GM21619 (cell line): ENCODE measurements at regions not wholly inside any gene's neighbourhood (a gene's known extent, or its start where the extent isn't known, plus 50 kb on each side); places are given as distances from the start of the nearest gene placed in this dataset.
"Not testable (repeated sequence)": the region's sequence is repeated elsewhere in the genome, so short reads cannot be mapped to it uniquely, and the experiment has no call there.

Source experiments
- ATAC-seq: cut with Tn5 transposase; IDR thresholded peaks from one replicate; pipeline ENCODE4 v1.9.1; 2021; ENCODE audit not compliant: unreplicated experiment

- no peak for ATAC-seq
These were observed 566.0 kb downstream of the TMA16 start for GRCh38 chr4:164060456-164060855.

- no peak for ATAC-seq
These were observed 573.9 kb downstream of the TMA16 start for GRCh38 chr4:164068392-164068791.

GRCh38 chr4:164070625-164071024, 576.1 kb downstream of the TMA16 start:
- ATAC-seq, result no peak

GRCh38 chr4:164081371-164081770, 586.9 kb downstream of the TMA16 start:
- no peak for ATAC-seq

- no peak for ATAC-seq
These were observed 587.3 kb downstream of the TMA16 start for GRCh38 chr4:164081801-164082200.

- no peak for ATAC-seq
These were observed 593.2 kb downstream of the TMA16 start for GRCh38 chr4:164087733-164088132.

GRCh38 chr4:164095313-164096110, 601.0 kb downstream of the TMA16 start:
- ATAC-seq, result no peak

GRCh38 chr4:164096766-164097518, 602.5 kb downstream of the TMA16 start:
- no peak for ATAC-seq

- ATAC-seq, result not testable (repeated sequence)
These were observed 606.4 kb downstream of the TMA16 start for GRCh38 chr4:164100741-164101365.

- no peak for ATAC-seq
These were observed 614.5 kb downstream of the TMA16 start for GRCh38 chr4:164108971-164109370.

GRCh38 chr4:164109503-164109902, 615.0 kb downstream of the TMA16 start:
- no peak for ATAC-seq

GRCh38 chr4:164115236-164115635, 620.7 kb downstream of the TMA16 start:
- no peak for ATAC-seq

GRCh38 chr4:164116286-164116685, 621.8 kb downstream of the TMA16 start:
- no peak for ATAC-seq

- ATAC-seq, result no peak
These were observed 619.5 kb upstream of the SMIM31 start for GRCh38 chr4:164134388-164134787.

GRCh38 chr4:164136180-164136616, 617.7 kb upstream of the SMIM31 start:
- ATAC-seq, result no peak

- ATAC-seq, result no peak
These were observed 615.4 kb upstream of the SMIM31 start for GRCh38 chr4:164138521-164138920.

- ATAC-seq, result no peak
These were observed 614.6 kb upstream of the SMIM31 start for GRCh38 chr4:164139291-164139690.

- ATAC-seq, result not testable (repeated sequence)
These were observed 612.1 kb upstream of the SMIM31 start for GRCh38 chr4:164141755-164142375.

- ATAC-seq, result no peak
These were observed 599.5 kb upstream of the SMIM31 start for GRCh38 chr4:164154416-164154815.

GRCh38 chr4:164169591-164169990, 584.3 kb upstream of the SMIM31 start:
- ATAC-seq, result no peak

GRCh38 chr4:164177153-164177552, 576.8 kb upstream of the SMIM31 start:
- ATAC-seq, result no peak
